ENCODE measurements at regions not wholly inside any gene's neighbourhood (a gene's known extent, or its start where the extent isn't known, plus 50 kb on each side); places are given as distances from the start of the nearest gene placed in this dataset.

DNA sequence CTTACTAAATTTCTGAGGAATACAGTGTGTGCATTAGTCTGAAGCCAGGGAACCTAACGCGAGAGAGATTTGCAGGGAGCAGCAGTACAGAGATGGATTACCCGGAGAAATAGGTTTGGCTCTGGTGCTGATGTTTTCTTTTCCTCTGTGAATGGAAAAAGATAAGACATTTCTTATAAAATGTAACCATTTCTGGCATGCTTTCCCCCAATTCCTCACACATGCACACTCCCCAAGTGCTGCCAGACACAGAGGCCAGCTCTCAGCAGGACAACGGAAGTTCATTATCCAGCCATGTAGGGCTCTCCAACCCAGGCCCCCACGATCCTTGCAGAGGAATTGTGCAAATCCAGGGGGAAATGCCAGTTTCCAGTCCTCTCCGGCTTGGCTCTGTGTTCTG is 224.5 kb upstream of the MGAT5 start:
- TF ChIP-seq BACH2 (CRISPR knock-in tag; IDR thresholded peaks at IDR 0.05; ENCODE audit: borderline replicate concordance) (no peak), ZNF70 (CRISPR knock-in tag; IDR thresholded peaks at IDR 0.05) (no peak), ZFP3 (CRISPR knock-in tag; IDR thresholded peaks at IDR 0.05) (no peak), RARB (CRISPR knock-in tag; IDR thresholded peaks at IDR 0.05) (no peak), TSHZ2 (CRISPR knock-in tag; IDR thresholded peaks at IDR 0.05) (no peak), ZNF8 (CRISPR knock-in tag; IDR thresholded peaks at IDR 0.05) (no peak), TOX (CRISPR knock-in tag; IDR thresholded peaks at IDR 0.05; ENCODE audit: borderline replicate concordance) (no peak), POU6F1 (CRISPR knock-in tag; IDR thresholded peaks at IDR 0.05; ENCODE audit: borderline replicate concordance, low read depth) (no peak)
- TF ChIP-seq, protein P1, sequence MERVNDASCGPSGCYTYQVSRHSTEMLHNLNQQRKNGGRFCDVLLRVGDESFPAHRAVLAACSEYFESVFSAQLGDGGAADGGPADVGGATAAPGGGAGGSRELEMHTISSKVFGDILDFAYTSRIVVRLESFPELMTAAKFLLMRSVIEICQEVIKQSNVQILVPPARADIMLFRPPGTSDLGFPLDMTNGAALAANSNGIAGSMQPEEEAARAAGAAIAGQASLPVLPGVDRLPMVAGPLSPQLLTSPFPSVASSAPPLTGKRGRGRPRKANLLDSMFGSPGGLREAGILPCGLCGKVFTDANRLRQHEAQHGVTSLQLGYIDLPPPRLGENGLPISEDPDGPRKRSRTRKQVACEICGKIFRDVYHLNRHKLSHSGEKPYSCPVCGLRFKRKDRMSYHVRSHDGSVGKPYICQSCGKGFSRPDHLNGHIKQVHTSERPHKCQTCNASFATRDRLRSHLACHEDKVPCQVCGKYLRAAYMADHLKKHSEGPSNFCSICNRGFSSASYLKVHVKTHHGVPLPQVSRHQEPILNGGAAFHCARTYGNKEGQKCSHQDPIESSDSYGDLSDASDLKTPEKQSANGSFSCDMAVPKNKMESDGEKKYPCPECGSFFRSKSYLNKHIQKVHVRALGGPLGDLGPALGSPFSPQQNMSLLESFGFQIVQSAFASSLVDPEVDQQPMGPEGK (CRISPR knock-in tag; IDR thresholded peaks at IDR 0.05; ENCODE audit: borderline replicate concordance) = no peak
- TF ChIP-seq, protein P2, sequence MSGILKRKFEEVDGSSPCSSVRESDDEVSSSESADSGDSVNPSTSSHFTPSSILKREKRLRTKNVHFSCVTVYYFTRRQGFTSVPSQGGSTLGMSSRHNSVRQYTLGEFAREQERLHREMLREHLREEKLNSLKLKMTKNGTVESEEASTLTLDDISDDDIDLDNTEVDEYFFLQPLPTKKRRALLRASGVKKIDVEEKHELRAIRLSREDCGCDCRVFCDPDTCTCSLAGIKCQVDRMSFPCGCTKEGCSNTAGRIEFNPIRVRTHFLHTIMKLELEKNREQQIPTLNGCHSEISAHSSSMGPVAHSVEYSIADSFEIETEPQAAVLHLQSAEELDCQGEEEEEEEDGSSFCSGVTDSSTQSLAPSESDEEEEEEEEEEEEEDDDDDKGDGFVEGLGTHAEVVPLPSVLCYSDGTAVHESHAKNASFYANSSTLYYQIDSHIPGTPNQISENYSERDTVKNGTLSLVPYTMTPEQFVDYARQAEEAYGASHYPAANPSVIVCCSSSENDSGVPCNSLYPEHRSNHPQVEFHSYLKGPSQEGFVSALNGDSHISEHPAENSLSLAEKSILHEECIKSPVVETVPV (CRISPR knock-in tag; IDR thresholded peaks at IDR 0.05) = no peak

All from SK-N-SH treated with all-trans-retinoic acid at 6 μM for 48 hours (cell line).